GM18508 (cell line): ENCODE measurements at regions not wholly inside any gene's neighbourhood (a gene's known extent, or its start where the extent isn't known, plus 50 kb on each side); places are given as distances from the start of the nearest gene placed in this dataset.

ENCODE experiments used
- ATAC-seq: cut with Tn5 transposase; IDR thresholded peaks from one replicate; pipeline ENCODE4 v1.9.1; 2021; ENCODE audit warnings: moderate number of reproducible peaks; ENCODE audit not compliant: insufficient read depth, unreplicated experiment

- no peak for ATAC-seq
Observed at GRCh38 chr9:27743490-27743889, 170.2 kb upstream of the C9orf72 start.

GRCh38 chr9:27747450-27747849 lies 174.2 kb upstream of the C9orf72 start:
- no peak for ATAC-seq

- ATAC-seq = no peak
Observed at GRCh38 chr9:27749838-27750237, 176.6 kb upstream of the C9orf72 start.

DNA sequence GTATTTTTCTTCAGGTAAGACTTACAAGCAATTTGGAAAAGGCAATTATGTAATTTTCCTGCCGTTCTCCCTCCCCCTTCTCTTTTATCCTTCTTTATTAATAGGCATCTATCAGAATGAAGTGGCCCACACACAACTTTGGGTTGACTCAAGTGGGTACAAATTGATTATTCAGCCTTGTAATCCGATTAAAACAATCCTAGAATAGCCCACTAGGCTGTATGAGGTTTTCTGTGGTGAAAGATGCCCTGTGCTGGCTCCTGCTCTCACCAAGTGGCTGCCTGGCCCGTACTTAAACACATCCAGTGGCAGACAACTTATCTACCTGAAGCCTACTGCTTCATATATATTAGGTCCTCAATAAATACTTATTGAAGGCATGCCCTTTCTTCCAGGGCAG lies 177.3 kb upstream of the C9orf72 start:
- no peak for ATAC-seq

GRCh38 chr9:27752069-27752468 lies 178.8 kb upstream of the C9orf72 start:
- no peak for ATAC-seq

DNA sequence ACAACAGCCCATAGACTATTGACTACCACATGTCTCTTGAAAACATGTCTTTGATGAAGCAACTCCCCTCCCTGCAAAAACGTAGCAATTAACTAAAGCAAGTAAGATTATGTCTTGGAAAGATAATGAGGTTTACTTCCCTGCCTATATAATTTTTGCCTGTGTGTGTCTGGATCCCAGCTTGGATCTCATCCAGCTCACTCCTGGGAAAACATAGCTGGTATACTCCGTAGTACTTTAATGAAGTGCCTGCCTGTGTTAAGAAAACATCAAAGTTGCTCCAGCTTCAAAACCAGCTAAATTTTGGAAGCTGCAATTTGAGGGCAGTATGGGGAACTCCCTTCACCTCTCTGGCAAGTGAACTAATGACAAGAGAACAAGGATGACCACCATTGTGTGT lies 182.6 kb upstream of the C9orf72 start:
- no peak for ATAC-seq

- no peak for ATAC-seq
Observed at GRCh38 chr9:27756418-27756817, 183.1 kb upstream of the C9orf72 start.

DNA sequence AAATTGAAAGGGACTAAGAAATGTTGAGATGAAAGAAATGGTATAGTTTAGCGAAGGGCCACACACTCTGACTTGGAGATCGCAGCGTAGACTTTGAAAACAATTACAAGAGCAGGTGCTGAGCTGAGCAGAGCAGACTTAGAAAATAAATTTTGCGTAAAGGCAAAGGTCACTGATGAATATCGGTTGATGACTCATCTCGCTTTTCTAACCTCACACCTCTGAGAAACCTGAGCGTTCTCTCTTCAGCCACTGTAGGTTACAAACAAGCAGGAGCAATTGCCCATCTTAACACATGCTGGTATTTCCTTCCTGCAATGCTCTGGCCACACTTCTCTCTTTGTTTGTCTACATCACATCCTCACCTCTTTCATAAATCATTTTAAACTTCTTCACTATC lies 190.6 kb upstream of the C9orf72 start:
- no peak for ATAC-seq

- no peak for ATAC-seq
Observed at GRCh38 chr9:27765266-27766072, 192.2 kb upstream of the C9orf72 start.

DNA sequence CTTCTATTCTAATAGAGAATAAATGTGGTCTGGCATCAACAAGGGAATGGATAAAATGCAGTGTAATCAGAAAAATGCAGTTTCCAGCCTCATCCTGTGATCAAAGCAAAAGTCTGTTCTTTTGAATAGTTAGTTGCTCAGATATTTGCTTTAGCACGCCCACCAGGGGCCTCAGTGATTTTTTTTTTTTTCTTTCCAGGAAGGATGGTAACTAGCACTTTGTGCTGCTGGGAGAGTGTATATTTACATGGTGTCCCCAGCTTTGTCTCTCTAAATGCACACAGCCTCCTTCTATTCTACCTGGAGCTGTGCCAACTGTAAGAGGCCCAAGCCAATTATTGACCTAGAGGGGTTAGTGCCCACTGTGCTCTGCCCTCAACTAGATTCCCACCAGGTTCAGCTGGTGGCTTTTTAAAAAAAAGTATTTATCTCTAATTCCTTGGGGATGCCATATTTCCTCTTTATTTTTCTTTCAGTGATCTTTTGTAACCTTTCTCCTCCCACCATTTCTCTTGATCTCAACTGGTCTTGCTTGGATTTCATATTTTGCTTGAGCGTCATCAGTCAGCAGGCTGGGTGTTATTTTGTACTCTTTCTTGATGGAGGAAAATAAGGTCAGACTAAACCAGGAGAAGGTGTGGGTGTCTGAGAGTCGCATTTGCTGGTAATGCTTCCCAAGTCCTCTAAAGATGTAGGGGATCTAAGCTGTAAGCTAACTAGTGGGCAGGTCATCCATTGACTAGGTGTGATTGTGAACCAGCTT lies 193.0 kb upstream of the C9orf72 start:
- no peak for ATAC-seq

DNA sequence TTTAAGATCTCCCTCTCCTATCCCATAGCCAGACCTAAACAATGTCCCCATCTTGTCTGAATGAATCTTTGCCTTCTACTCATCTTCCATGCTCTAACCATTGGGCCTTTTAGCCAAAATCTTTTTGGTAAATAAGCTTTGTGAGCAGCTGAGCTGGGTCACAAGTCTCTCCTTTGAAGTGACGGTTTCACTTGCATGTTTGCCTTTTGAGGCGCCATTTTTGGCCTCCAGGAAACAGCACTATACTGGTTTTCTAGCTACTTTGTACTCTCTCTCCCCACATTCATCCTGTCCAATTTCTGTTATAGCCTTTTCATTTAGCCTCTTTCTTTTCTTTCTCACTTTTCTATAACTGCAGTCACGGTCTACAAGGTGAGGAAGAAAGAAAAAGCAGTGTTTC lies 195.5 kb upstream of the C9orf72 start:
- no peak for ATAC-seq

DNA sequence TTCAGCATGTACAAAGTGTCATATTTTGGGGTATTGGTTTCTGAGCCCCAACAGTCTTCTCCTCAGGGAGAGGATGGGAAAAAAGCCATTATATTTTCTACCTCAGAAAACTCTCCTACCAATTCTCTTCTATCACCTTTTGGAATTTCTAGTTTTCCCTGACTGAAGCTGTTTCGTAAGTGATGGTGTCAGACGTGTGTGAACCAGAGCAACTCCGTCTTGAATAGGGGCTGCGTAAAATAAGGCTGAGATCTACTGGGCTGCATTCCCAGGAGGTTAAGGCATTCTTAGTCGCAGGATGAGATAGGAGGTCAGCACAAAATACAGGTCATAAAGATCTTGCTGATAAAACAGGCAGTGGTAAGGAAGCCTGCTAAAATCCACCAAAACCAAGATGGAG lies 197.3 kb upstream of the C9orf72 start:
- ATAC-seq = no peak

- no peak for ATAC-seq
Observed at GRCh38 chr9:27771803-27772545, 198.7 kb upstream of the C9orf72 start.

DNA sequence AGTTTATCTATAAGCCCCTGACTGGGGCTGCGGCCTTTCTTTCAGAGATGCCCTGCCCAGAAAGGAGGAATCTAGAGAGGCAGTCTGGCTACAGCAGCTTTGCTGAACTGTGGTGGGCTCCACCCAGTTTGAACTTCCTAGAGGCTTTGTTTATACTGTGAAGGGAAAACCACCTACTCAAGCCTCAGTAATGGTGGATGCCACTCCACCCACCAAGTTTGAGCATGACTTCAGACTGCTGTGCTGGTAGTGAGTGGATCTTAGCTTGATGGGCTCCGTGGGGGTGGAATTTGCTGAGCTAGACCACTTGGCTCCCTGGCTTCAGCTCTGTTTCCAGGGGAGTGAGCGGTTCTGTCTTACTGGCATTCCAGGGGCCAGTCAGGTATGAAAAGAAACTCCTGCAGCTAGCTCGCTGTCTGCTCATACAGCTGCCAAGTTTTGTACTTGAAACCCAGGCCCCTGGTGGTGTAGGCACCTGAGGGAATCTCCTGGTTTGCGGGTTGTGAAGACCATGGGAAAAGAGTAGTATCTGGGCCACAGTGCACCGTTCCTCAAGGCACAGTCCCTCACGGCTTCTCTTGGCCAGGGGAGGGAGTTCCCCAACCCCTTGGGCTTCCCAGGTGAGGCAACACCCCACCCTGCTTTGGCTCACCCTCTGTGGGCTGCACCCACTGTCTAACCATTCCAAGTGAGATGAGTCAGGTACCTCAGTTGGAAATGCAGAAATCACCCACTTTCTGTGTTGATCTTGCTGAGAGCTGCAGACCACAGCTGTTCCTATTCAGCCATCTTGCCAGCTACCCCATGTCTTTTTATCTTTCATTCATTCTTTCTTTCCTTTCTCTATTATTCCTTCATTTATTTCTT lies 211.8 kb upstream of the C9orf72 start:
- ATAC-seq = peak; percentile 51

DNA sequence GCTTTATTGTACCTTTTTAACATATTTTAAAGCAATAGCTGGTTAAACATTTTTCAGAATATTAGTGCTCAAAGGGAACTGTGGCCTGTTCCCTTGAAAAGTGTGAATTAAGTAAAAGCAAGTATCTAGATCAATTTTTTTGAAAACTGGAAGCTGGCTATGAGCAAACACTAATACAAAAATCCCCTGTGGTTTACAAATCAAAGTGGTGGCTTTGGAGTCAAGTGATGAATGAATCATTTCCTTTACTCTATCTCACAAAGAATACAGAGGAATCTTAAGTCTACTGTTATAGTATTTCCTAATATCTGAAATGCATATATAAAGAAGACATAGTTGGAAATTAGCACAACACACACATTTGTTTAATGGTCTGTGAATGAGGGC lies 212.4 kb upstream of the C9orf72 start:
- peak; percentile 87 for ATAC-seq

DNA sequence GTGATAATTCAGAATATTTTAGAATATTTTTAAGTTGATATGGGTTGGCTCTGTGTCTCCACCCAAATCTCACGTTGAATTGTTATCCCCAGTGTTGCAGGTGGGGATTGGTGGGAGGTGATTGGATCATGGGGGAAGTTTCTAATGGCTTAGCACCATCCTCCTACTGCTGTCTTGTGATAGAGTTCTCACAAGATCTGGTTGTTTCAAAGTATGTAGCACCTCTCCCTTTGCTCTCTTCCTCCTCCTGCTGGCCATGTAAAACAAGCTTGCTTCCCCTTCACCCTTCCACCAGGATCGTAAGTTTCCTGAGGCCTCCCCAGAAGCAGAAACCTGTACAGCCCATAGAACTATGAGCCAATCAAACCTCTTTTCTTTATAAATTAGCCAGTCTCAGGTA lies 214.6 kb upstream of the C9orf72 start:
- no peak for ATAC-seq

DNA sequence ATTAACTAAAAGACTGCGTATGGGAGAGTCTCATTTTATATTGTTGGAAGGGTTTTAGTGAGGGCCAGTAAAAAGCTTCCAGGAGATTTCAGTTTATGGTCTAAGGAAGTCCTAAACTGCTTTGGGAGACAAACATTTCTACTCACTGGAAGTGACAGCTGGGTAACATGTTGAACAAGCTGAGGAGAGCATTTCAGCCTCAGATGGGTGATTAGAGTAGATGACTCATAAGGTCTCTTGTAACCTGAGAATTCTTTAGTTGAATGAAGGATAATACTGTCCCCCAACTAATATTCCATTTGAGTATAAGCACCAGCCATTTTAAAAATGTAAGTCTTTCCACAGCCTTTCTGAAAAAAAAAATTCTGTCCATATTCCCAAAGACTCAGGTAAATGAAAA lies 218.0 kb upstream of the C9orf72 start:
- ATAC-seq = no peak

DNA sequence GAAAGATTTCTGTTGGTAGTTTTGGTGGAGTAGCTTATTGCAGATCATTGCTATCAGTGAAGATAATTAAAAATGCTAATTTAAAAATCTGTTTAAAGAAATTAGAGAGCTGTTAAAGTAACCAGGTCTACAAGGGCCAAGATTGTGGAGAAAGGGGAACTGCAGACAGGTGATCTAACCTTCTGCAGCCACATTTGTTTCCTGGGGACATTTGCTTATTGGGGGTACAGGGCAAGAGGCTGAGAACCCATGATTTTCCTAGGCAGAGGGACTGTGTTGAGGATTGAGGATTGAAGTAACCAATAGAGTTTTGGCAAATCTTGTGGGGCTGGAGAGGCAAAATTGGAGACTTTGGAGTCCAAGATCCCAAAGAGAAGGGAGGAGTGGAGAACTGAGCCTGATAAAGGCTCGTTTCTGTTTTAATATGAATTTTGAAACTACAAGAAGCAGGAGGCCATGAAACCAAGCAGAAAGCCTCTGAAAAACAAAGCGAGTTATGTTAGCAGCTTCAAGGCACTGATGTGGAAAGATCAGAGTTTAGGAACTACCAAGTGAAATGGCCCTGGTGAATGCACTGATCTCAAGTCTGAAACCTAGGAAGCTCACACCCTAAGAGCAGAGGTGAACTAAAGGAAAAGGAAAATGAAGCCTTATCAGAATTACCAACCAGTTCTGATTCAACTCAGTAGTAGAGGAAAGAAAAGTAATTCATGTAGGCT lies 219.8 kb upstream of the C9orf72 start:
- ATAC-seq = no peak

GRCh38 chr9:27799326-27799725 lies 226.0 kb upstream of the C9orf72 start:
- ATAC-seq = no peak

DNA sequence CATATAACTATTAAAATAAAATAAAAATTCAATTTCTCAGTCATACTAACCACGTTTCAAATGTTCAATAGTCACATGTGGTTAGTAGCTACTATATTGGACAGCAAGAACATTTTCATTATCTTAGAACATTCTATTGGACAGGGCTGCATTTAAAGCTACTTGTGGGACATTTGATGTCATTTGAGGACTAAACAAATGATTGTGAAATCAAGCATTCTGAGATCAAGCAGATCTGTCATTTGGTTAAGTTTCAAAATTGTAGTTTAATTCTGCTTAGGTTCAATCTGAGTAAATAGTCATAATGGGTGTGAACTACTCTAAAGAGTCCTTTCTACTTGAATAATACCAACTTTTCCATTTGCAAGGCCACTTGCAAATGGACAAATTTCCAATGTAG lies 226.9 kb upstream of the C9orf72 start:
- no peak for ATAC-seq
